Fibroblast of pulmonary artery (primary cell): ENCODE measurements at regions not wholly inside any gene's neighbourhood (a gene's known extent, or its start where the extent isn't known, plus 50 kb on each side); places are given as distances from the start of the nearest gene placed in this dataset.

Experiments used
- DNase-seq: peaks from one replicate; pipeline ENCODE4 v3.0.0-alpha.2; 2010; ENCODE audit warnings: low read depth
- H3K4me3 ChIP-seq: replicated peaks from 2 replicates; pipeline ENCODE4 v1.5.1; 2011; ENCODE audit warnings: low read depth, mild to moderate bottlenecking, control low read depth, low read length, moderate library complexity
- TF ChIP-seq, protein P1 (sequence below): IDR thresholded peaks from 2 replicates; pipeline ENCODE4 v1.5.1; 2011; ENCODE audit warnings: mild to moderate bottlenecking, control low read depth, low read length, inconsistent platforms; ENCODE audit errors: missing control alignments

DNA sequence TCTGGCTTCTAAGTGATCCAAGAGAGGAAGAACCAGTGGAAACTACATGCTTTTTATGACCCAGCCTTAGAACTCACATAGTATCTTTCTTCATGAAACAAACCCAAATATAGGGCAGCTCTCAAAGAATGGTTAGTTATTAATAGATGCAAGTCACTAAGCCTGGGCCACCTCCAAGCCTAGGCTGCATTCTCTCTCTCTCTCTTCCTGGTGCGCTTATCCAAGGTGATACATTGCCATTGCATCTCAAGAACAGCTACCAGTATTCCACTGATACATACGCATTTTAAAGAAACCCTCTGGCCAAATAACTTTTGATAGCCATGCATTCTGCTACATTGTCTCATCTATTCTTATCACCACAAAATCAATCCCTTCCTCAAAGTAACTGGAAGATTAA, 455.6 kb upstream of the ADGRL2 start:
- TF ChIP-seq, protein P1, sequence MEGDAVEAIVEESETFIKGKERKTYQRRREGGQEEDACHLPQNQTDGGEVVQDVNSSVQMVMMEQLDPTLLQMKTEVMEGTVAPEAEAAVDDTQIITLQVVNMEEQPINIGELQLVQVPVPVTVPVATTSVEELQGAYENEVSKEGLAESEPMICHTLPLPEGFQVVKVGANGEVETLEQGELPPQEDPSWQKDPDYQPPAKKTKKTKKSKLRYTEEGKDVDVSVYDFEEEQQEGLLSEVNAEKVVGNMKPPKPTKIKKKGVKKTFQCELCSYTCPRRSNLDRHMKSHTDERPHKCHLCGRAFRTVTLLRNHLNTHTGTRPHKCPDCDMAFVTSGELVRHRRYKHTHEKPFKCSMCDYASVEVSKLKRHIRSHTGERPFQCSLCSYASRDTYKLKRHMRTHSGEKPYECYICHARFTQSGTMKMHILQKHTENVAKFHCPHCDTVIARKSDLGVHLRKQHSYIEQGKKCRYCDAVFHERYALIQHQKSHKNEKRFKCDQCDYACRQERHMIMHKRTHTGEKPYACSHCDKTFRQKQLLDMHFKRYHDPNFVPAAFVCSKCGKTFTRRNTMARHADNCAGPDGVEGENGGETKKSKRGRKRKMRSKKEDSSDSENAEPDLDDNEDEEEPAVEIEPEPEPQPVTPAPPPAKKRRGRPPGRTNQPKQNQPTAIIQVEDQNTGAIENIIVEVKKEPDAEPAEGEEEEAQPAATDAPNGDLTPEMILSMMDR, result no peak
- no peak for DNase-seq
- H3K4me3 ChIP-seq, result no peak overlapping the region

DNA sequence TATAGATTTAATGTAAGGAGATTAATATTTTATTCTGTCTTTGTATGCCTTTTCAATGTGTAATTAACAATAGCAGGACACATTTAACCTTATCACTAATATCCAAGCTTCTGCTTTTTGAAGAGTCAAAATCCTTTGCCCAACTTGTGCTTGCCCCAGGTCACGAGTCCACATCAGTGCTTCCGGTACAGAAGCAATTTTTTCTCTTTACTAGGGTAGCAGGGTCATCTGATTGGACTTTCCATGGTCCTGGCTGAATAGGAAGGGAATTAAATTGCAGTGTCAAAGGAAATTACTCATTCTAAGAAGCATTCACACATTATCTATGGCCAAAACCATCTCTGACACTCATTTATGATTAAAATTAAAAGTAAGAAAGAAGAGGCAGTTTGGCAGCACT, 460.5 kb upstream of the ADGRL2 start:
- no peak overlapping the region for H3K4me3 ChIP-seq
- TF ChIP-seq, protein P1, result no peak
- DNase-seq, result no peak

DNA sequence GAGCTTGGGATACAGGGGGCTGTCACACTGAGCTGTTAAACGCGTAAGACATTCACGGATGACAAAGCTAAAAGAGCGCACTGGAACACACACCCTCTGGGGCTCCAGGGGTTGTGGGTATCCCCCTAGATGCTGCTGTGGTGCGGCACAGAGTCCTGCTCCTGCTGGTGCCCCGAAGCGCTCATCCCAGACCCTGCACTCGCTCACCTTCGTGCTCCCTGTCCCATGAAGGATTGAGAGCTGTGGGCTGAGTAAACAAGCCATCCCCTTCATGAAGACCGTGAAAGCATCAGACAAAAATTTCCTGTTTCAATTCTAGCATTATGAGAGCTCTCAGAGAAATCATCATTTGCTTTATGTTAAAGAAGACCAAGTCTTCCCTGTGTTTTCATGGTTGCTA, 463.5 kb upstream of the ADGRL2 start:
- no peak for DNase-seq
- no peak overlapping the region for H3K4me3 ChIP-seq
- TF ChIP-seq, protein P1, result no peak

DNA sequence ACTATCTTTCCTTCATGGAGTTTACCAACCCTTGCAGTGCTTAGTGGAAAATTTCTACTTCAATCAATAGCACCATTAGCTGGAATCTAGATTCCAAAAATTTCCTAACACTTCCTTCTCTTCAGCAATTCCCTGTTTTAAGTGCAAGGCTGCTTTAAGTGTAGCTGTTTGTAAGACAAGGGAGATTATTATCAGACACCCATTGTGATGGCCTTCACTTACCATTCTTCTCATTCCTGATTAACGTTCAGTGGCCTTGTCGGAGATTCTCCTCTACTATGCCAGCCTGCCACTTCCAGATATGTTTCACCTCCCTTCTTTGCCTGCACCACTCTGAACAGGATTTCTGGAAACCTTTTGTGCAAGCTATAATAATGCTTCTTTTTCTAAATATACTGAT, 464.9 kb upstream of the ADGRL2 start:
- DNase-seq, result no peak
- TF ChIP-seq, protein P1, result no peak
- no peak overlapping the region for H3K4me3 ChIP-seq

DNA sequence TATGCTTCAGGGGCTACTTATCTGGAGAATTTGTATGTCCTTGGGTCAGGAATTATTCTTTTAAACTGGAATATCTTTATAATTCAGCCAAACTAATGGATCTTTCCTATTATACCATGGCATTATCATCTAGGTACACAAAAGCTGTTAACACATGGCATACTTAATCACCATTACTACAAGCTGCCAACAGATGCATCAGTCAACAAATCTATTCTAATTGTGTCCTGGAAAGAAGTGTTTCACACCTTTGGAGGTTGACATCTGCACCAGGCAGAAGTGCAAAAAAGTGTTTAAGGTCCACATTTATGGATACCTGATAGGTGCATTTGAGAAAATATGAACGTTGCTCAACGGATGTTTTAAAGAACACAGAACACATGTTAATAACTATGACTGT, 470.2 kb upstream of the ADGRL2 start:
- no peak for DNase-seq
- TF ChIP-seq, protein P1, result no peak
- no peak overlapping the region for H3K4me3 ChIP-seq

DNA sequence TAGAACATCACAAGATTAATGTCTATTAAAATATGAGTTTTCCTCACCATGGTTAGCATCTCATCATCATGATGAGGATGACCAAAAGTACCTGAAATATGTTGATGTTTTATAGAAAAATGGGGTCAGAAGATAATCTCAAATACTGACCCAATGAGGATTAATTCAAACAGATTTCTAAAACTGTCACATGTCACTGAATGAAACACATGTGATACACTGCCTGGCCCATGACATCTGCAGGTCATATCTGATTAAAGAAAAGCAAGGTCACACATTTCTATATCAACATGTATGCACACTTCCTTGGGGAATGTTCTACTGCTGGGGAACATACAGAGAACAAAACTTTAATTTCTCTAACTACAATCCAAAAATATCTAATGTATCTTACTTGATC, 470.6 kb upstream of the ADGRL2 start:
- H3K4me3 ChIP-seq, result no peak overlapping the region
- DNase-seq, result no peak
- TF ChIP-seq, protein P1, result no peak

DNA sequence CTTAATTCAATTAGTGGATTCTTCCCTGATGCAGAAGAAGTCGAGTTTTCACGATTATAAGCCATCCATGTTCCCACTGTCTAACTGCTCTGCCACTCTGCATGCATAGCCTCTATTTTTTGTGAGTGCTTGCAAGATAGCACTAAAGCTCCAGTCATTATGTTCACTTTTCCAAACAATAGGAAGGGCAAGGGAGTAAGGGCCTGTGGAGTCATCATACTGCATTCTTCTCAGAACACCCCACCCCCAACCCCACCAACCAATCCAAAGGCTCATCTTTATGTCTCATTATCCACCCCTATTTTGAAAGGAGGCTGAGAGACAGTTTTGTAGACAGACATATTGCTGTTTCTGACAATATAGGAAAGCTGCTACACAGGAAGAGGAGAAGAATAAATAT, 471.7 kb upstream of the ADGRL2 start:
- TF ChIP-seq, protein P1, result no peak
- no peak overlapping the region for H3K4me3 ChIP-seq
- peak; percentile 10 for DNase-seq
